Tibial nerve (tissue), 4 donors: ENCODE measurements at regions not wholly inside any gene's neighbourhood (a gene's known extent, or its start where the extent isn't known, plus 50 kb on each side); places are given as distances from the start of the nearest gene placed in this dataset.

Source experiments
- DNase-seq, 2 donors: peaks; one replicate each; pipeline ENCODE4 v3.0.0-alpha.2; 2019; ENCODE audit warnings: low spot score in 2 of 2
- H3K27ac ChIP-seq, 4 donors: fragments of 200-600 bp; sonication (generic) in 3 of 4; one replicate each; pipeline ENCODE4 v1.5.1; 2017 to 2019; ENCODE audit warnings: mild to moderate bottlenecking in 1 of 4
- H3K27me3 ChIP-seq, 2 donors: fragments of 200-600 bp; sonication (generic) in 1 of 2; one replicate each; pipeline versions ENCODE4 v1.5.1 to v1.6.0; 2017 to 2019
- H3K36me3 ChIP-seq, 3 donors: fragments of 200-600 bp; sonication (generic); one replicate each; pipeline ENCODE4 v1.5.1; 2018 to 2019
- H3K4me1 ChIP-seq, 4 donors: fragments of 200-600 bp; sonication (generic) in 3 of 4; one replicate each; pipeline ENCODE4 v1.5.1; 2017 to 2019
- H3K4me3 ChIP-seq, 4 donors: fragments of 200-600 bp; sonication (generic) in 3 of 4; one replicate each; pipeline ENCODE4 v1.5.1; 2017 to 2019; ENCODE audit warnings: mild to moderate bottlenecking in 1 of 4, moderate library complexity in 1 of 4
- H3K9me3 ChIP-seq, 4 donors: fragments of 200-600 bp; sonication (generic) in 3 of 4; one replicate each; pipeline ENCODE4 v1.5.1; 2017 to 2019
- CTCF ChIP-seq, 5 experiments: fragments of 200-600 bp in 3 of 5; fragments of 450-650 bp in 2 of 5; sonication (generic) in 3 of 5; IDR thresholded peaks; one replicate each; pipeline ENCODE4 v1.5.1; 2016 to 2019; ENCODE audit warnings: antibody characterized with exemption in 5 of 5, mild to moderate bottlenecking in 3 of 5, moderate library complexity in 2 of 5
- EP300 ChIP-seq, 2 donors: sonication (generic); formaldehyde crosslinking; IDR thresholded peaks; one replicate each; pipeline ENCODE4 v1.6.1; 2017; ENCODE audit warnings: antibody characterized with exemption in 2 of 2, mild to moderate bottlenecking in 1 of 2
- POLR2A ChIP-seq, 2 donors: fragments of 450-650 bp; IDR thresholded peaks; one replicate each; pipeline ENCODE4 v1.6.1; 2017; ENCODE audit warnings: antibody characterized with exemption in 2 of 2, mild to moderate bottlenecking in 2 of 2, moderate library complexity in 2 of 2
- WGBS, 2 donors: methylation state at CpG; one replicate each; pipeline ENCODE4 v1.1.5; 2018; 5-methylcytosine and 5-hydroxymethylcytosine counted together

GRCh38 chr3:152046280-152046679, 172.8 kb downstream of the SUCNR1 start:
- no peak overlapping the region for H3K27ac ChIP-seq
- no peaks in the 10 kb centered on the region for H3K9me3 ChIP-seq
- peaks cover 0 to 7% (median 0%) of the 10 kb centered on the region in 4 donors for H3K4me1 ChIP-seq
- no peak overlapping the region for H3K4me3 ChIP-seq
- TF ChIP-seq CTCF (IDR thresholded peaks at IDR 0.05) = no peak
- no peak for TF ChIP-seq EP300 (IDR thresholded peaks at IDR 0.05)
- no peak for TF ChIP-seq POLR2A (IDR thresholded peaks at IDR 0.05)
- 95 to 96% methylated on average over 2 of the region's 2 CpGs for WGBS, 2 donors
- no peak for DNase-seq
- H3K36me3 ChIP-seq = no peaks in the 10 kb centered on the region
- no peaks in the 10 kb centered on the region for H3K27me3 ChIP-seq

- H3K9me3 ChIP-seq = no peaks in the 10 kb centered on the region
- H3K4me1 ChIP-seq = peaks cover 0 to 7% (median 0%) of the 10 kb centered on the region in 4 donors
- no peak for DNase-seq
- H3K27me3 ChIP-seq = no peaks in the 10 kb centered on the region
- no peaks in the 10 kb centered on the region for H3K36me3 ChIP-seq
- H3K27ac ChIP-seq = peak overlapping the region in 1 of 4 donors; percentile 29
- no peak overlapping the region for H3K4me3 ChIP-seq
- peak in 1 of 2 donors; percentile 79 for TF ChIP-seq EP300 (IDR thresholded peaks at IDR 0.05)
- TF ChIP-seq CTCF (IDR thresholded peaks at IDR 0.05) = no peak
Observed at GRCh38 chr3:152047465-152047864, 174.0 kb downstream of the SUCNR1 start.

- no peaks in the 10 kb centered on the region for H3K27me3 ChIP-seq
- DNase-seq = no peak
- TF ChIP-seq POLR2A (IDR thresholded peaks at IDR 0.05) = no peak
- TF ChIP-seq EP300 (IDR thresholded peaks at IDR 0.05) = no peak
- no peak for TF ChIP-seq CTCF (IDR thresholded peaks at IDR 0.05)
- no peaks in the 10 kb centered on the region for H3K36me3 ChIP-seq
- H3K27ac ChIP-seq = no peak overlapping the region
- peaks cover 0 to 2% (median 0%) of the 10 kb centered on the region in 4 donors for H3K4me1 ChIP-seq
- no peaks in the 10 kb centered on the region for H3K9me3 ChIP-seq
- no peak overlapping the region for H3K4me3 ChIP-seq
- WGBS, 2 donors = 33 to 35% methylated on average over 1 of the region's 1 CpG
Observed at GRCh38 chr3:152048831-152049230, 175.4 kb downstream of the SUCNR1 start.

GRCh38 chr3:152050903-152051302, 177.5 kb downstream of the SUCNR1 start:
- Histone ChIP-seq H3K4me3 (no peak overlapping the region), H3K4me1 (no peaks in the 10 kb centered on the region), H3K36me3 (no peaks in the 10 kb centered on the region), H3K9me3 (no peaks in the 10 kb centered on the region), H3K27me3 (no peaks in the 10 kb centered on the region), H3K27ac (no peak overlapping the region)
- 83 to 85% methylated on average over 1 of the region's 1 CpG for WGBS, 2 donors
- TF ChIP-seq EP300 (IDR thresholded peaks at IDR 0.05) (no peak), POLR2A (IDR thresholded peaks at IDR 0.05) (no peak), CTCF (IDR thresholded peaks at IDR 0.05) (no peak)
- no peak for DNase-seq

GRCh38 chr3:152051501-152052404, 178.3 kb downstream of the SUCNR1 start:
- H3K36me3 ChIP-seq = no peaks in the 10 kb centered on the region
- WGBS, 2 donors = 72% methylated on average over 3 of the region's 3 CpGs
- no peak overlapping the region for H3K4me3 ChIP-seq
- no peaks in the 10 kb centered on the region for H3K27me3 ChIP-seq
- no peaks in the 10 kb centered on the region for H3K9me3 ChIP-seq
- H3K27ac ChIP-seq = no peak overlapping the region
- no peak for TF ChIP-seq CTCF (IDR thresholded peaks at IDR 0.05)
- TF ChIP-seq POLR2A (IDR thresholded peaks at IDR 0.05) = no peak
- TF ChIP-seq EP300 (IDR thresholded peaks at IDR 0.05) = no peak
- no peak for DNase-seq
- H3K4me1 ChIP-seq = no peaks in the 10 kb centered on the region
